Neural cell (in vitro differentiated cells): ENCODE measurements at regions not wholly inside any gene's neighbourhood (a gene's known extent, or its start where the extent isn't known, plus 50 kb on each side); places are given as distances from the start of the nearest gene placed in this dataset.

ENCODE experiments used
- H2AFZ ChIP-seq: fragments of 200-600, 300-800 bp; sonication (generic), shearing (Covaris generic); 2 replicates; pipeline ENCODE4 v1.6.0; 2014; ENCODE audit warnings: low read depth, mild to moderate bottlenecking, antibody characterized with exemption, low read length, moderate library complexity
- H3F3A ChIP-seq: fragments of 200-600 bp; shearing (Covaris generic); 2 replicates; pipeline ENCODE4 v1.6.1; 2016; ENCODE audit warnings: mild to moderate bottlenecking, moderate library complexity, mixed read lengths, antibody characterized with exemption, low read length; ENCODE audit not compliant: insufficient read depth, poor library complexity, severe bottlenecking
- H3K27ac ChIP-seq: fragments of 200-600, 300-800 bp; sonication (generic), shearing (Covaris generic); 2 replicates; pipeline ENCODE4 v1.5.1; 2014; ENCODE audit warnings: mild to moderate bottlenecking, low read length, moderate library complexity
- H3K27me3 ChIP-seq: fragments of 300-800, 200-600 bp; sonication (generic), shearing (Covaris generic); 2 replicates; pipeline ENCODE4 v1.6.0; 2014; ENCODE audit warnings: mild to moderate bottlenecking, low read depth, low read length, moderate library complexity; ENCODE audit not compliant: insufficient read depth
- H3K36me3 ChIP-seq: fragments of 300-800, 200-600 bp; sonication (generic), shearing (Covaris generic); 2 replicates; pipeline ENCODE4 v1.5.1; 2014; ENCODE audit warnings: mild to moderate bottlenecking, antibody characterized with exemption, low read length, moderate library complexity; ENCODE audit not compliant: insufficient read depth
- H3K4me2 ChIP-seq: fragments of 300-800, 200-600 bp; sonication (generic), shearing (Covaris generic); 2 replicates; pipeline ENCODE4 v1.6.0; 2014; ENCODE audit warnings: mild to moderate bottlenecking, low read length
- H3K4me3 ChIP-seq: fragments of 300-800, 200-600 bp; sonication (generic), shearing (Covaris generic); 2 replicates; pipeline ENCODE4 v1.5.1; 2014; ENCODE audit warnings: mild to moderate bottlenecking, low read length, moderate library complexity
- H3K79me2 ChIP-seq: fragments of 200-600 bp; shearing (Covaris generic); replicated peaks from 2 replicates; pipeline ENCODE4 v1.6.0; 2014; ENCODE audit warnings: mild to moderate bottlenecking, low read length, moderate library complexity; ENCODE audit not compliant: insufficient read depth
- H3K9ac ChIP-seq: fragments of 300-800, 200-600 bp; sonication (generic), shearing (Covaris generic); 2 replicates; pipeline ENCODE4 v1.6.1; 2016; ENCODE audit warnings: mild to moderate bottlenecking, low read length, mixed read lengths
- H3K9me2 ChIP-seq: fragments of 200-600 bp; shearing (Covaris generic); 2 replicates; pipeline ENCODE4 v1.6.1; 2016; ENCODE audit warnings: mild to moderate bottlenecking, low read length, mixed read lengths; ENCODE audit not compliant: insufficient read depth
- H3K9me3 ChIP-seq: fragments of 200-600, 300-800 bp; sonication (generic), shearing (Covaris generic); 2 replicates; pipeline ENCODE4 v1.6.1; 2016; ENCODE audit warnings: mild to moderate bottlenecking, mixed run types, low read length, moderate library complexity, mixed read lengths
- H4K20me1 ChIP-seq: fragments of 200-600 bp; shearing (Covaris generic); 2 replicates; pipeline ENCODE4 v1.6.1; 2016; ENCODE audit warnings: mild to moderate bottlenecking, mixed run types; ENCODE audit not compliant: insufficient read depth
- CTCF ChIP-seq: fragments of 450-650 bp; IDR thresholded peaks from 2 replicates; pipeline ENCODE4 v1.5.1; 2014; ENCODE audit warnings: antibody characterized with exemption, mild to moderate bottlenecking, moderate library complexity; ENCODE audit not compliant: poor library complexity, severe bottlenecking
- EP300 ChIP-seq: fragments of 450-650 bp; conservative IDR thresholded peaks from 2 replicates; pipeline ENCODE4 v1.6.1; 2014; ENCODE audit warnings: antibody characterized with exemption, mild to moderate bottlenecking, moderate library complexity; ENCODE audit not compliant: poor library complexity, severe bottlenecking
- EZH2 ChIP-seq: fragments of 200-600, 300-800 bp; shearing (Covaris generic), sonication (generic); IDR thresholded peaks from 2 replicates; pipeline ENCODE4 v1.6.1; 2014; ENCODE audit warnings: antibody characterized with exemption, low read length, borderline replicate concordance, mild to moderate bottlenecking; ENCODE audit not compliant: insufficient read depth, poor library complexity, severe bottlenecking
- MXI1 ChIP-seq: fragments of 450-650 bp; conservative IDR thresholded peaks from 2 replicates; pipeline ENCODE4 v1.6.1; 2014; ENCODE audit warnings: antibody characterized with exemption, mild to moderate bottlenecking; ENCODE audit not compliant: poor library complexity, severe bottlenecking
- POLR2AphosphoS5 ChIP-seq: IDR thresholded peaks from 2 replicates; pipeline ENCODE4 v1.6.1; 2012
- RAD21 ChIP-seq: fragments of 450-650 bp; conservative IDR thresholded peaks from 2 replicates; pipeline ENCODE4 v1.6.1; 2014; ENCODE audit warnings: antibody characterized with exemption, mild to moderate bottlenecking, moderate library complexity
- REST ChIP-seq: IDR thresholded peaks from 2 replicates; pipeline ENCODE4 v1.6.1; 2012; ENCODE audit warnings: borderline replicate concordance
- SMC3 ChIP-seq: fragments of 450-650 bp; conservative IDR thresholded peaks from 2 replicates; pipeline ENCODE4 v1.6.1; 2014; ENCODE audit warnings: antibody characterized with exemption, mild to moderate bottlenecking, moderate library complexity; ENCODE audit not compliant: poor library complexity
- TAF1 ChIP-seq: IDR thresholded peaks from 2 replicates; pipeline ENCODE4 v1.6.1; 2012; ENCODE audit warnings: low read depth

- TF ChIP-seq CTCF: no peak
Observed at GRCh38 chr7:47217570-47218360, 364.1 kb downstream of the TNS3 start (continued).

- Histone ChIP-seq H3K27ac (no peak overlapping the region), H3K9me2 (no peaks in the 10 kb centered on the region), H2AFZ (no peak overlapping the region), H3K27me3 (no peaks in the 10 kb centered on the region), H3F3A (no peaks in the 10 kb centered on the region), H4K20me1 (no peaks in the 10 kb centered on the region), H3K4me3 (no peak overlapping the region), H3K4me2 (no peak overlapping the region), H3K9me3 (no peaks in the 10 kb centered on the region), H3K9ac (no peak overlapping the region), H3K36me3 (no peaks in the 10 kb centered on the region), H3K79me2 (no peaks in the 10 kb centered on the region)
- no peak for TF ChIP-seq TAF1
- no peak for TF ChIP-seq EZH2
- no peak for TF ChIP-seq CTCF
- no peak for TF ChIP-seq REST
- TF ChIP-seq SMC3: no peak
- no peak for TF ChIP-seq RAD21
- TF ChIP-seq MXI1: no peak
- no peak for TF ChIP-seq POLR2AphosphoS5
- no peak for TF ChIP-seq EP300
Observed at GRCh38 chr7:47217086-47217485, 364.8 kb downstream of the TNS3 start.

- Histone ChIP-seq H3K27me3 (no peaks in the 10 kb centered on the region), H3K9me2 (no peaks in the 10 kb centered on the region), H3K4me2 (no peak overlapping the region), H3K79me2 (no peaks in the 10 kb centered on the region), H3K4me3 (no peak overlapping the region), H3K9ac (no peak overlapping the region), H3F3A (no peaks in the 10 kb centered on the region), H3K9me3 (no peaks in the 10 kb centered on the region), H4K20me1 (no peaks in the 10 kb centered on the region), H3K27ac (no peak overlapping the region), H2AFZ (no peak overlapping the region), H3K36me3 (no peaks in the 10 kb centered on the region)
- no peak for TF ChIP-seq REST
Observed at GRCh38 chr7:47216439-47216838, 365.5 kb downstream of the TNS3 start.
